ENCODE measurements at regions not wholly inside any gene's neighbourhood (a gene's known extent, or its start where the extent isn't known, plus 50 kb on each side); places are given as distances from the start of the nearest gene placed in this dataset.
"Not testable (repeated sequence)": the region's sequence is repeated elsewhere in the genome, so short reads cannot be mapped to it uniquely, and the experiment has no call there.

DNA sequence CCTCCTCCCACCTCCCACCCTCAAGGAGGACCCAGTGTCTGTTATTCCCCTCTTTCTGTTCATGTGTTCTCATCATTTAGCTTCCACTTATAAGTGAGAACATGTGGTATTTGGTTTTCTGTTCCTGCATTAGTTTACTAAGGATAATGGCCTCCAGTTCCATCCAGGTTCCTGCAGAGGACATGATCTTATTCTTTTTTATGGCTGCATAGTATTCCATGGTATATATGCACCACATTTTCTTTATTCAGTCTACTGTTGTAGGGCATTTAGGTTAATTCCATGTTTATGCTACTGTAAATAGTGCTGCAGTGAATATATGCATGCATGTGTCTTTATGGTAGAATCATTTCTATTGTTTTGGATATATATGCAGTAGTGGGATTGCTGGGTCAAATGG is 180.4 kb upstream of the KLF3 start:
- H3K27ac Mint-ChIP-seq, H3K4me3 Mint-ChIP-seq, H3K27me3 Mint-ChIP-seq, H3K9me3 Mint-ChIP-seq, H3K4me1 Mint-ChIP-seq, ATAC-seq, DNase-seq: not testable (repeated sequence)

DNA sequence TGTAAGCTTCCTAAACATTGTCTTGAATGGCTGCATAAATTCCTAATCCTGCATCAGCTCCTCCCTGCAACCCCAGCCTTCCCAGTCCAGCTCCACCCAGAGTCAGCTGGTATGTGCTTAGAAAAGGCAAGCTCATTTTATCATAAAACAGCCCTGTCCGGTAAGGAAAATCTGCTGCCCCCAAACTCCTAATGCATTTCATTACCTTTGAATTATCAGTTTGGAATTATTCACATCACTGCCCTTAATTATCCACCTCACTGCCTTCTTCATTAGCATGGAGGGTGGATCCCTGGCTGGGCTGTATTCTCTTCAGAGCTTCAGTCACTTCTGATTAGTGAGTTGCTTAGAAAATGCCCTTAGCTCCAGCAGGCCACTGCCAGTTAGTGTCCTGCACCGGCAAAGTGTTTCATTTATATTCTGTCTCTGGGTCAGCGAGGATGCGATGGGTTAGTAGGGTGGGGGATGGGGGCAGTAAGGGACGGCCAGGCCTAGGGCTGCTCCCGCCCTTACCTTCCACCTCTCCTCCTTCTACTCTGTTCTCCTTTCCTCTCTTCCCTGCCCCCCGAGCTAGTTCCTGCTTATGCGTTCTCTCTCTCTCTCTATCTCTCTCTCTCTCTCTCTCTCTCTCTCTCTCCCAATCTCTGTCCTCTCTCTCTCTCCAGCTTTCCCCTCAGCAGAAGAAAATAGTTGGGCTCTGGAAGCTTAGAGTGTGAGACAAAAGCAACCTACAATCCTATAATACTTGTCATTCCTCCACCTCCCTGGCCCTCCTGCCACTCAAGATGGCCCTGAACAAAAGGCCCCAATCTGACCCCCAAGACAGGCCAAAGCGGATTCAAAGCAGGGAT is 174.8 kb upstream of the KLF3 start:
- DNase-seq (no peak), ATAC-seq (no peak)
- Mint-ChIP-seq H3K4me3 (peak overlapping the region in 1 of 2 donors; percentile 13), H3K27ac (peak overlapping the region; percentile 41 to 86), H3K9me3 (no peaks in the 10 kb centered on the region), H3K4me1 (peaks cover 38% of the 10 kb centered on the region), H3K27me3 (no peaks in the 10 kb centered on the region)

DNA sequence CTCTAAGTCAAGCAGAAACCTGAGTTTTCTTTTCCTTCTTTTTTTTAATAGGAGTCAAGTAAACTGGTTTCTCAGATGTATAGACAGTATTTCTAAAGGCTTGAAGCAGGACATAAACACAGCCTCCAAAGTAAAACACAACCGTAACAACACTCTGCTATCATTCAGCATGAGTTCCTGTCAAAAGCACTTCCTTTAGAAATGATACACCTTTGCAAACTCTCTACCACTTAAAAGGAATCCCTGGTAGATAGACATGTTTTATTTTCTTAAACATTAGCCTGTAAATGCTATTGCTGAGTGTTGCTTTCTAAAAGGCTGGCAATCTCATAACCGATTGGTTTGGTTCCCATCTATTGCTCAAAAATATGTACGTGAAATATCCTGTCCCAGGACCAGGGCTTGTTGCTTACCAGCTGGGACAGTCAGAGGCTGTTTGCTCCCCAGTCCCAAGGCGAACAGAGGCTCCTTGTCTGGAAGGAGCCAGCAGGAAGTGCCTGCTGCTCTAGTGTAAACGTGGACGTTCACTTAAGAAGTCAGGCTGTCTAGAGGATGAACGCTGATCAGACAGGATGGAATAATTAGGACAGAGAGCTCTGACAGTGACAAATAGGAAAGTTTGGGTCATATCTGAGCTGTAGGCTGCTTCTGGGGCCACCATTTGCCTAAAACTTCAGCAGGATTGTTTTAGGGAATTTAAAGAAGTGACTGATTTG is 173.9 kb upstream of the KLF3 start:
- peak; percentile 68 for ATAC-seq
- H3K9me3 Mint-ChIP-seq = no peaks in the 10 kb centered on the region
- no peaks in the 10 kb centered on the region for H3K27me3 Mint-ChIP-seq
- peaks cover 38% of the 10 kb centered on the region for H3K4me1 Mint-ChIP-seq
- peak overlapping the region; percentile 75 to 79 for H3K4me3 Mint-ChIP-seq
- peak overlapping the region; percentile 86 to 93 for H3K27ac Mint-ChIP-seq
- no peak for DNase-seq

DNA sequence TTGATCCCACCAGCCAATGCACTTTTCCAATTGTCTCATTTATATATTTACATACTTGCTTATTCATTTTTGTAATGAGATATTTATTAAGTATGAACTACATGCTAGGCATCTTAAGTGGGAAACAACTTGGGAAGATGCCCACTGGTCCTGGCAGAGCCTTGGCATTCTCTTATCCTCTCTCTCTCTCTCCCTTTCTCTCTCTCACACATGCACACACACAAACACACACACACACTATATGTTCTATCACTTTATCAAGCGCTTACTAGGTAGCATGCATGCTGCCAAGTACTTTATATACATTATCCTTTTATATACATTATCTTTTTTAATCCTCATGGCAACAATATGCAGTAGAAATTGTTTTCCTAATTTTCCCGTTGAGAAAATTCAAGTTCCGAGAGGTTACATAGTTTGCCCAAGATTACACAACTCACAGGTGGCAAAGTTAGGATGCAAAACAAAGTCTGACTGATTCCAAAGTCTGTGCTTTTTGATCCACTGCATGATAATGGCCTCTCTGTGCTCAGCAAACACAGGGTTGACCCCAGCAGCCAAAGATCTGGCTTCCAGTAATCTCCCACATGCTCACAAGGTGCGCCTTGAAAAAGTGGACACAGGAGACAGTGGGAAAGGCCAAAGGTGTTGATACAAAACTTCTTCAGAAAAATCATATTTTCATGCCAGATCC is 173.1 kb upstream of the KLF3 start:
- DNase-seq (no peak), ATAC-seq (no peak)
- Mint-ChIP-seq H3K27ac (no peak overlapping the region), H3K9me3 (no peaks in the 10 kb centered on the region), H3K27me3 (no peaks in the 10 kb centered on the region), H3K4me3 (peak overlapping the region in 1 of 2 donors; percentile 9), H3K4me1 (peaks cover 38% of the 10 kb centered on the region)

DNA sequence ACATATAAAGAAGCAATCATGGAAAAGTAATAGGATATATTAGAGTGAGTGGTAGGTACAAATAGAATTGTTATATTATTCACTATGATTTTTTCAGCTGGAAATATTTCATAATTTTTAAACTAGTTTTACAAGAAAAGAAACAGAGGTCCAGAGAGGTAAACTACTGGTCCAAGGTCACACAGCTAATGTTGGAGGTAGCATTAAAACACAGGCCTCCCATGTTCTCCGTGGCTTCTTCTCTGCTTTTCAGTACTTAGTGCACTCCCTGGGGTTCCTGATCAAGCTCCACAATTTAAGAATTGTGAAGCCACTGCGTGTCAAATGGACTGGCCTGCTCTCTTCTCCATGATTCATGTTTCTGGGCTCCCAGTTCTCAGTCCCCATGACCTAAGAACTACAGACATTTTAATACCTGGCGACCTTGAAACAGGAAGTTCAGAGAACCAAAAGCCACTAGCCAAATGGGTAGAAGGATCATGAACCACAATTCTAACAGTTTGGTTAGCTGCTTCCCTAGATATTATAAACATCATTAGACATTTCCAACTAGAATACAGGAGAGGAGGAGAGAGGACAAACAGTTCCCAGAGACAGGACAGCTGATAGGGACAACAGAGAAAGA is 172.0 kb upstream of the KLF3 start:
- Mint-ChIP-seq H3K4me1 (peaks cover 38% of the 10 kb centered on the region), H3K27ac (peak overlapping the region in 1 of 2 donors; percentile 23), H3K4me3 (no peak overlapping the region), H3K27me3 (no peaks in the 10 kb centered on the region), H3K9me3 (no peaks in the 10 kb centered on the region)
- DNase-seq = no peak
- peak; percentile 50 for ATAC-seq

DNA sequence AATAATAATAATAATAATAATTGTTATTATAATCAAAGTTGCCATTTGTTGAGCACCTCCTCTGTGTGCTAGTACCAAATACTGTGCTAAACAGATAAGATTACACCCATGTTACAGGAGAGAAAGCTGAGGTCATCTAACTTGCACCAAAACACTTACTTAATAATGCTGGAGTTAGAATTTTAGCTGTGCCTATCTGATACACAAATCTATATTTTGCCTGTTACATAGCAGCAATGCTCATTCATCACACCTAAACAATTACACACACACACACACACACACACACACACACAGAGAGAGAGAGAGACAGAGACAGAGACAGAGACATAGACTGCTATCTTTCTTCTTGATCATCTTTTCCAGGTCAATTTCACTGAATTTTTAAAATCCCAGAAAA is 170.9 kb upstream of the KLF3 start:
- no peaks in the 10 kb centered on the region for H3K27me3 Mint-ChIP-seq
- no peaks in the 10 kb centered on the region for H3K9me3 Mint-ChIP-seq
- no peak overlapping the region for H3K27ac Mint-ChIP-seq
- H3K4me3 Mint-ChIP-seq = no peak overlapping the region
- ATAC-seq (no peak), DNase-seq (no peak)
- H3K4me1 Mint-ChIP-seq = peaks cover 38% of the 10 kb centered on the region

DNA sequence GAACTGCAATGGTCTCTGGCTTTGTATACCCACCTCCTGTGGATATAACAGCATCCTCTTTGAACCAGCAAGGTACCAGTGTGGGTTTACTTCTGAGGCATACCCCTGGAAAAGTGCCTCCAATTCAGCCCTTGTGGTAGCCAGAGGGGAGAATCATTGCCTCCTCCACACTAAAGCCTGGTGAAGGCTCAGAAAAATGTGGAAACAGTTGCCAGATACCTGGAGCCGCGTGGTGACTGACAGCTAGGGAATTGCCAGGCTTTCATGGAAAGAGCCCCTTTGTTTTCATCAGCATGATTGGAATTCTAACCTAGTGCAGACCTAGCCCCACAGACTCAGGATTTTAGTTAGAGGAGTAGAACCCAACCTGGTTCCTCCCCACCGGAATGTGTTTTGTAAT is 168.6 kb upstream of the KLF3 start:
- Mint-ChIP-seq H3K27me3 (no peaks in the 10 kb centered on the region), H3K27ac (no peak overlapping the region), H3K9me3 (no peaks in the 10 kb centered on the region), H3K4me3 (no peak overlapping the region), H3K4me1 (peaks cover 20% of the 10 kb centered on the region)
- no peak for ATAC-seq
- DNase-seq = no peak

DNA sequence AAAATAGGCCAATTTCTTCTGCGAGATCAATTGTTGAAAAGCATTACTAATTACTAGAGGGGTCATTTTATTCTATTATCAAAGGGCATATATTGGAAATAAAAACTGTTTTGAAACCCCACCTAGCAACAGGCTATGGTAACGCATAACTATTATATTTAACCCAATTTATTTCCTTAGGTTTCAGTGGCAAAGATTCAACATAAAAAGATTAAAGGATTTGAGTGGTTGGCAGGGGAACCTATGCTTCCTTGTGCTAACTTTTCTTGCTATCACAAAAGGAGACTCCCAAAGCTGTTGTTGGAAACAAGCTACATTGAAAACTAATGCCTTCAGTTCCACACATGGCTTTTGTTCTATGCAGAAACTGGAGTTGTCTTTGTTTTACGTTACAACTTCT is 166.9 kb upstream of the KLF3 start:
- Mint-ChIP-seq H3K27me3 (no peaks in the 10 kb centered on the region), H3K9me3 (no peaks in the 10 kb centered on the region), H3K27ac (no peak overlapping the region), H3K4me1 (peaks cover 4% of the 10 kb centered on the region), H3K4me3 (no peak overlapping the region)
- ATAC-seq = no peak
- no peak for DNase-seq

DNA sequence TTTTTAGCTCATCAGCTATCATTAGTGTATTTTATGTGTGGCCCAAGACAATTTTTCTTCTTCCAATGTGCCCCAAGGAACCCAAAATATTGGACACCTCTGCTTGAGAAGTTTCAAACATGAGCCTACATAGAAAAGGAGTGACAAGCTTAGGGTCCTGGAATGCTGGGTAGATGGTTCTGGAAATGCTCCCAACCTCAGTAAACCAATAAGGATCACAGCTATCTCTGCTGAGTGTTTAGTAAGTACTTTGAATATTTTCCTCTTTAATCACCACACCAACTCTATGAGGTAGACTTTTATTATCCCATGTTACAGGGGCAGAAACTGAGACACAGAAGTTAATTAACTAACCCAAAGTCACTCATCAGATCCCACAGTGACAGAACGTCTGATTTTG is 164.9 kb upstream of the KLF3 start:
- H3K4me1 Mint-ChIP-seq = peaks cover 9% of the 10 kb centered on the region
- DNase-seq (no peak), ATAC-seq (no peak)
- no peaks in the 10 kb centered on the region for H3K27me3 Mint-ChIP-seq
- no peaks in the 10 kb centered on the region for H3K9me3 Mint-ChIP-seq
- H3K27ac Mint-ChIP-seq = no peak overlapping the region
- no peak overlapping the region for H3K4me3 Mint-ChIP-seq

DNA sequence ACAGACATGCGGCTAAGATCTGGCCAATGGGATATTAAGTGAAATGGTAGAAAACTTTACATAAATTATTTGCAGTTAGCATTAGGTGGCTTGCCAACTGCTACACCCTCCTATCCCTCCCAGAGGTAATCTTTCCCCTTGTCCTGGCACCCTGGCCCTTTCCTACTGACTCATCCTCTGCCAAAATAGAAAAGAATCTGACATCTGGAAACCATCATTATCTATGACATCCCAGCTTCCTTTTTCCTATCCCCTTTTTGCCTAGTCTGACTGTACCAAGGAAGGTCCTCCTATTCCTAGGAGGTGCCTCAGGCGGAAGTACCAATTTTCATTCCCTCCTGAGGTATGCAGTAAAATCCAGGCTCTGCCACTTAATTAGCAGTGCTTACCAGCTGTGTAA is 163.6 kb upstream of the KLF3 start:
- DNase-seq (no peak), ATAC-seq (no peak)
- Mint-ChIP-seq H3K9me3 (no peaks in the 10 kb centered on the region), H3K27me3 (no peaks in the 10 kb centered on the region), H3K4me1 (peaks cover 22% of the 10 kb centered on the region), H3K4me3 (no peak overlapping the region), H3K27ac (no peak overlapping the region)

DNA sequence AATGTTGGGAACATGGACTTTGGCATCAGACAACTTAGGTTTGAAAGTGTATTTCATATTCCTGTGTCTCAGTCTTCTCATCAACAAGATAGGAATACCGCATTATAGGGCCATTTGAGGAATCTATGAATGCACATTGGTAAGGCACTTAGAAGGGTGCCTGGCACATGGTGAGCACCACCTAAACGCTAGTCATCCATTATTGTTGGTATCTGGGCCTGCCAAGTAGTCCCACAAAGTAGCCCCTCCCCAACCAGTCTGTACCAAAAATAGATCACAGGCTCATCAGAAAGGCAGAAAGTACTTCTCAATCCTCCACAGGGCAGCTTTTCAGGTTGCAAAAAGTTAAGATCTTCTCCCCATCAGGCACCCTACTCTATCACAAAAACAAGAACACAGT is 162.3 kb upstream of the KLF3 start:
- DNase-seq = no peak
- H3K4me3 Mint-ChIP-seq = no peak overlapping the region
- no peak overlapping the region for H3K27ac Mint-ChIP-seq
- H3K4me1 Mint-ChIP-seq = peaks cover 35% of the 10 kb centered on the region
- no peak for ATAC-seq
- no peaks in the 10 kb centered on the region for H3K27me3 Mint-ChIP-seq
- no peaks in the 10 kb centered on the region for H3K9me3 Mint-ChIP-seq

DNA sequence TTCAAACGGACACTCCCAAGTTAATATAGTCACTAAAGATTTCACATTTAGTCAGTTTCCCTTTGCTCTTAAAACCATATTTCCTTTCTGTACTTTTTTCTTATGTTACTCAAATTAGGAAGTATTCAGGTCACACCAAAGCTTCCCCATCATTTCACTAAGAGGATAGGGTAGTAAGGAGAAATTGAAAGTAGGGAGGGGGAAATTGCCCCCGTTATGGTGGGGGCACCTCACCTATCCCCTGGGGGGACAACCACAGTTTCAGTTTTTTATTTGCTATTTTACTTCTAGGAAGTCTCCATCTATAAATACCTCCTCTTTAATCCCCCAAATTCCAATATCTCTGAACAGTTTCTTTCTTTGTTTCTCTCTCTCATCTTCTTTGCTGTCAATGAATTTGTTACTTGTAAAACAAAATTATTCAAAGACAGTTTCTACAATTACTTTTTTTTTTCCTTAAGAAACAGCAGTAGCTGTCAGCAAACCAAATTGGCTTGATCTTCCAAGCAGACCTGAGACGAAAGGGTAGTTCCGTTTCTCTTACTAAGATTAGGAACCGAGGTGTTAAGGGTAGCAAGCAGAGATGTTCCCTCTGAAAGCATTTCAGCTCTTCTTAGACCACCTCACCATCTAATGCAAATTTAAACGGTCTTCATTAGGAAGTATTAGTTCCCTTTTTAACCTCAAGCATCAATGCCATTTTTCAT is 160.2 kb upstream of the KLF3 start:
- Mint-ChIP-seq H3K4me3 (peak overlapping the region; percentile 44 to 47), H3K27ac (peak overlapping the region; percentile 53 to 60), H3K27me3 (no peaks in the 10 kb centered on the region), H3K9me3 (no peaks in the 10 kb centered on the region), H3K4me1 (peaks cover 57% of the 10 kb centered on the region)
- ATAC-seq (peak; percentile 67), DNase-seq (no peak)

DNA sequence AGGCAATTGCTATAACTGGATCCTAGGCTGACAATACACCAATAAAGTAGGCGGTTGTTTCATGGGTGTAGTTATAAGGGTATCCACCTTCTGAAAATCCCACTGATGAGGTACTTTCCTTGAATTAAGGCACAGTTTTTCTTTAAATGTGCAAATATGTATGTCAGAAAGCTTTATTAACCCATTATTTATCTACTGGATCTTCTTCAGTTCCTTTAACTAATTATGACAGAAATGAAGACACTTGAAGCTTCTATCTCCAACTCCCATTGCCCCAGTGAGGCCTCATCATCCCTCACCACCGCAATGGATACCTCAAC is 159.6 kb upstream of the KLF3 start:
- Mint-ChIP-seq H3K4me1 (peaks cover 62% of the 10 kb centered on the region), H3K4me3 (peak overlapping the region in 1 of 2 donors; percentile 44), H3K27ac (no peak overlapping the region), H3K27me3 (no peaks in the 10 kb centered on the region), H3K9me3 (no peaks in the 10 kb centered on the region)
- ATAC-seq (no peak), DNase-seq (no peak)

DNA sequence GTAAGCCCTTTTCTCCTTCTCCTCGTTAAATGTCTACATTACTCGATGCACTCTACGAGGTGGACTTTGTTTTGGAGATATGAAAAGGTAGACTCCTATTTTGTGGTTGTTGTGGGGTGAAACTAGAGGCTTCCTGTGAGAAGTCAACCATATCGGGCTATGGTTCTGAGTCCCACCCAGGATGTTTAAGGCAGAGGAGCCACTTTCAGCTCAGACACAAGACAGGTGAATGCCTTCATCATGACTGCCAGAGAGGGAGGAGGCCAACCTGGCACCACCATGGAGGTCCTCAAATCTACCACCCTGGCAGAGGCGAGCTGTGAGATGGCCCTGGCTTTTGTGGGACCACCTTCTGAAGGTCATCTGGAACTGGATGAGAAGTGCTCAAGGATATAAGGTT is 154.4 kb upstream of the KLF3 start:
- Mint-ChIP-seq H3K27me3 (no peaks in the 10 kb centered on the region), H3K4me1 (peaks cover 97% of the 10 kb centered on the region)
- ATAC-seq = peak; percentile 97

DNA sequence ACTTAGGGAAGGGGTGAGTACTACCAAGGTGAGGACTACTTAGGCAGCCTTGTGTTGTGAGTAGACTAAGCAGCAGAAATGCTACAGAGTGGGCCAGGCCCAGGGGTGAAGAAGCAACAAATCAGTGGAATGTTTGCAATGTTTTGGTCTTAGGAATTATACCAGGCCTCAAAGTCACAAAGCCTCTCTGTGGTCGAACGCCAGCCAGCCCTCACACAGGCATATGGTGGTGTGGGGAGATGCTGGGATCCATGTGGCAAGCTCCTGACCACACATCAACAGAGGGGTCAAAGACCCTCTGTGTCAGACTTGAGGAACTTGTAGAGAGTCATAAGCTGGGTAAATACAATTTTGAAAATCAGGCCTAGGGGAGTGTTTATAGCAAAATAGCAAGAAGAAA is 153.8 kb upstream of the KLF3 start:
- Mint-ChIP-seq H3K4me1 (peaks cover 96% of the 10 kb centered on the region), H3K27me3 (no peaks in the 10 kb centered on the region), H3K9me3 (no peaks in the 10 kb centered on the region), H3K4me3 (peak overlapping the region; percentile 63 to 64), H3K27ac (peak overlapping the region; percentile 38 to 82)
- DNase-seq (no peak), ATAC-seq (no peak)

More for the DNA sequence above, 154.4 kb upstream of the KLF3 start:
- Mint-ChIP-seq H3K9me3 (no peaks in the 10 kb centered on the region), H3K4me3 (peak overlapping the region; percentile 63 to 64), H3K27ac (peak overlapping the region in 1 of 2 donors; percentile 82)
- peak; percentile 36 to 58 for DNase-seq
